OCI-LY7 (cell line): ENCODE measurements at regions not wholly inside any gene's neighbourhood (a gene's known extent, or its start where the extent isn't known, plus 50 kb on each side); places are given as distances from the start of the nearest gene placed in this dataset.

Source experiments
- BruUV-seq: library from RNA; stranded (reverse); fragments of 400-500 nt; replicated peaks from 2 replicates; lab custom pipeline; 2021; lab: Mats Ljungman, UMichigan
- CTCF ChIA-PET: fragments of 300-600 bp; sonication (Branson Sonifier 250); formaldehyde crosslinking; loops from one replicate; lab custom pipeline; 2022; ENCODE audit warnings: antibody characterized with exemption; ENCODE audit not compliant: unreplicated experiment; lab: Charles Lee
- POLR2A ChIA-PET: fragments of 300-600 bp; sonication (Branson Sonifier 250); formaldehyde crosslinking; loops from one replicate; lab custom pipeline; 2022; ENCODE audit warnings: antibody characterized with exemption; lab: Charles Lee
- DNase-seq: peaks from one replicate; pipeline ENCODE4 v3.0.0-alpha.2; 2015; ENCODE audit warnings: low spot score
- H2AFZ ChIP-seq: fragments of 200-600 bp; sonication (generic), shearing (Covaris generic); 2 replicates; pipeline ENCODE4 v1.6.1; 2014; ENCODE audit warnings: mild to moderate bottlenecking, antibody characterized with exemption, low read length, moderate library complexity
- H3K27ac ChIP-seq: fragments of 200-600 bp; sonication (generic); 2 replicates; pipeline ENCODE4 v1.5.1; 2014; ENCODE audit warnings: mixed run types, low read depth, mild to moderate bottlenecking, moderate library complexity, low read length, inconsistent platforms; ENCODE audit not compliant: poor library complexity, severe bottlenecking
- H3K36me3 ChIP-seq: fragments of 200-600 bp; sonication (generic); 2 replicates; pipeline ENCODE4 v1.6.1; 2014; ENCODE audit warnings: mild to moderate bottlenecking, antibody characterized with exemption, low read length, moderate library complexity, mixed read lengths; ENCODE audit not compliant: insufficient read depth
- H3K4me1 ChIP-seq: fragments of 200-600 bp; sonication (generic); 2 replicates; pipeline ENCODE4 v1.5.1; 2014; ENCODE audit warnings: mild to moderate bottlenecking, low read length; ENCODE audit not compliant: insufficient read depth, poor library complexity, severe bottlenecking
- H3K4me2 ChIP-seq: fragments of 200-600 bp; sonication (generic); 2 replicates; pipeline ENCODE4 v1.6.1; 2014; ENCODE audit warnings: mild to moderate bottlenecking, low read length
- H3K4me3 ChIP-seq: fragments of 200-600 bp; sonication (generic); 2 replicates; pipeline ENCODE4 v1.5.1; 2014; ENCODE audit warnings: mild to moderate bottlenecking, low read depth, low read length; ENCODE audit not compliant: poor library complexity, severe bottlenecking
- H3K79me2 ChIP-seq: fragments of 200-600 bp; sonication (generic); 2 replicates; pipeline ENCODE4 v1.6.1; 2016; ENCODE audit warnings: low read depth, mild to moderate bottlenecking, low read length, moderate library complexity, mixed read lengths; ENCODE audit not compliant: insufficient read depth
- H3K9me2 ChIP-seq: fragments of 200-600 bp; sonication (generic); 2 replicates; pipeline ENCODE4 v1.6.1; 2016; ENCODE audit warnings: mild to moderate bottlenecking, low read length, mixed read lengths; ENCODE audit not compliant: insufficient read depth
- H3K9me3 ChIP-seq: fragments of 200-600 bp; sonication (generic); 2 replicates; pipeline ENCODE4 v1.6.1; 2014; ENCODE audit warnings: mild to moderate bottlenecking, mixed run types, low read length, mixed read lengths
- H4K20me1 ChIP-seq: fragments of 200-600 bp; sonication (generic); 2 replicates; pipeline ENCODE4 v1.6.1; 2014; ENCODE audit warnings: mild to moderate bottlenecking, antibody characterized with exemption, low read length, moderate library complexity, mixed read lengths; ENCODE audit not compliant: insufficient read depth
- CTCF ChIP-seq: fragments of 200-600 bp; sonication (generic); conservative IDR thresholded peaks from 2 replicates; pipeline ENCODE4 v1.5.1; 2014; ENCODE audit warnings: mild to moderate bottlenecking, antibody characterized with exemption, low read length, moderate library complexity, mixed read lengths
- EZH2phosphoT487 ChIP-seq: fragments of 200-600 bp; sonication (generic); IDR thresholded peaks from 2 replicates; pipeline ENCODE4 v1.6.1; 2018; ENCODE audit warnings: low read depth, borderline replicate concordance, mild to moderate bottlenecking, mixed run types, antibody characterized with exemption, low read length, moderate library complexity, mixed read lengths
- intact Hi-C: fragments of 100-400 bp; cut with micrococcal nuclease; formaldehyde crosslinking; loops from one replicate; pipeline ENCODE4 v1.10.0; 2022; ENCODE audit not compliant: unreplicated experiment

- TF ChIP-seq CTCF (no peak), EZH2phosphoT487 (no peak)
- BruUV-seq, result no TSS peak
Observed at GRCh38 chr1:98427664-98428063, 233.9 kb upstream of the SNX7 start.

DNA sequence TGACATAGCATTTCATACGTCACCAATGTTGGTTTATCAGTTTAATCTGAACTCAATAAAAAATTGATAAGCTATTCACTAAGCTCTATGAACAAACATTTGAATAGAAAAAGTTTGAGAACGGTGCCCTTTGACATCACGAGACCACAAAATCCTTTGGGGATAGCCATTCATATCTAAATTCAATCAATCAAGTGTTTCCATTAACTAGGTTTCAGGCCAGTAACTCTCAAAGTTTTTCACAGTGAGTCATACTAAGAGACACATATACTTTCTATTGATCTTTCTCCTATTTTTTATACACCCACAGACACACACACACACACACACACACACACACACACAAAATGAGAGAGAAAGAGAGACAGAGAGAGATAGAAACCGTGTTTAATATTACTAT lies 235.4 kb upstream of the SNX7 start:
- no peaks in the 10 kb centered on the region for H3K36me3 ChIP-seq
- ChIA-PET CTCF (no interaction called here), POLR2A (interaction anchor here (1.1 kb wide), 1 partner anchor 13 kb away, joined by 3 read pairs; no protein-coding TSS in a partner anchor)
- no peaks in the 10 kb centered on the region for H3K9me2 ChIP-seq
- H3K79me2 ChIP-seq, result no peaks in the 10 kb centered on the region
- no peaks in the 10 kb centered on the region for H3K9me3 ChIP-seq
- no peak overlapping the region for H3K4me3 ChIP-seq
- H3K4me2 ChIP-seq, result no peak overlapping the region
- DNase-seq, result no peak
- TF ChIP-seq EZH2phosphoT487 (no peak), CTCF (no peak)
- no peaks in the 10 kb centered on the region for H4K20me1 ChIP-seq
- intact Hi-C loops, result no loop called here
- no peak overlapping the region for H2AFZ ChIP-seq
- H3K4me1 ChIP-seq, result no peaks in the 10 kb centered on the region
- H3K27ac ChIP-seq, result no peak overlapping the region
- BruUV-seq, result no TSS peak

More at GRCh38 chr1:98427664-98428063, 233.9 kb upstream of the SNX7 start:
- ChIA-PET CTCF (no interaction called here), POLR2A (no interaction called here)
- H3K4me1 ChIP-seq, result no peaks in the 10 kb centered on the region
- H2AFZ ChIP-seq, result no peak overlapping the region
- intact Hi-C loops, result no loop called here
- H4K20me1 ChIP-seq, result no peaks in the 10 kb centered on the region
- no peaks in the 10 kb centered on the region for H3K79me2 ChIP-seq
- no peak overlapping the region for H3K4me3 ChIP-seq
- no peaks in the 10 kb centered on the region for H3K9me2 ChIP-seq
- H3K36me3 ChIP-seq, result no peaks in the 10 kb centered on the region
- H3K27ac ChIP-seq, result no peak overlapping the region
- no peaks in the 10 kb centered on the region for H3K9me3 ChIP-seq
- no peak overlapping the region for H3K4me2 ChIP-seq
- DNase-seq, result no peak

GRCh38 chr1:98422816-98423215 lies 238.7 kb upstream of the SNX7 start:
- no peaks in the 10 kb centered on the region for H3K79me2 ChIP-seq
- H3K4me3 ChIP-seq, result no peak overlapping the region
- DNase-seq, result no peak
- no peaks in the 10 kb centered on the region for H3K9me2 ChIP-seq
- intact Hi-C loops, result no loop called here
- POLR2A ChIA-PET, result interaction anchor here (0.5 to 0.7 kb wide), 2 partner anchors 102 to 142 kb away, joined by 3 to 4 read pairs; no protein-coding TSS in a partner anchor
- no peaks in the 10 kb centered on the region for H3K4me1 ChIP-seq
- no peaks in the 10 kb centered on the region for H4K20me1 ChIP-seq
- H2AFZ ChIP-seq, result no peak overlapping the region
- no peak overlapping the region for H3K4me2 ChIP-seq
- no peaks in the 10 kb centered on the region for H3K9me3 ChIP-seq
- CTCF ChIA-PET, result no interaction called here
- no peaks in the 10 kb centered on the region for H3K36me3 ChIP-seq
- no TSS peak for BruUV-seq
- TF ChIP-seq CTCF (no peak), EZH2phosphoT487 (no peak)
- H3K27ac ChIP-seq, result no peak overlapping the region
